ENCODE measurements at regions not wholly inside any gene's neighbourhood (a gene's known extent, or its start where the extent isn't known, plus 50 kb on each side); places are given as distances from the start of the nearest gene placed in this dataset.

DNA sequence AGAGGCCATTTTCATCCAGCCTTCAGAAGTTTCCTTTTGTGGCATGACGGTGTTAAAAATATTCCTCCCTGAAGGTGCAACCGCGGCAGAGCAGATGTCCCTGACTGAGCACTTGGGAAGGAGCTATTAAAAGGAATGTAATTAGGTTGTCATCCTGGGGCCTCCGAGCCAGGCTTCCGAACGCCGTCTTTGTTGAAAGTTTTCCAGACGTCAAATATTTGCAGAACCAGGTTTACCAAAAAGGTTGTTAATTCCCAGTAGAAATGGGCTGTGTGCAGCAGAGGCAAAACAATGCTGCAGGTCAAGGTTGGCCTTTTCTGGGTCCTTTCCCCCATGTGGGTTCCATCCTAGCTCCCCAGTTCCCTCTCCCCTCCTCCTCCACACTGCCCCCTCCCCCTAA, 88.8 kb upstream of the CALM2 start:
- DNase-seq (ENCODE audit: low spot score) = no peak

DNA sequence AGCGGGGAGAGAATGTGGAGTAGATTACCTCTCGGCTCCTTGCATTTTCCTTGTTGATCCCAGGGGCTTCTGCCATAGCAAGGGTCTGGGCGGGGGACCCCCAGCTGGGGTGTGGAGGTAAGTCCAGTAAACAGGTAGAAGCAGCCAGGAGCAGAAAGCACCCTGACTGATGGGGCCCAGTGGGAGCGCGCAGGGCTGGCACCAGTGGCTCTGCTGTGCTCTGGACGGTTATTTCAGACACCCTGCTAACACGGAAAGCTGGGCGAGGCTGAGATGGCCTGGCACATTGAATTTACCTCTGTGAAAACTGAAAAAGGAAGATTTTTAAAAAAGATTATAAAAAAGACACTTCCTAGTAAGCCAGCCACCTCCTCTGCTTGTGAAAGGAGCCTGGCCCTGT, 88.4 kb upstream of the CALM2 start:
- no peak for DNase-seq (ENCODE audit: low spot score)

DNA sequence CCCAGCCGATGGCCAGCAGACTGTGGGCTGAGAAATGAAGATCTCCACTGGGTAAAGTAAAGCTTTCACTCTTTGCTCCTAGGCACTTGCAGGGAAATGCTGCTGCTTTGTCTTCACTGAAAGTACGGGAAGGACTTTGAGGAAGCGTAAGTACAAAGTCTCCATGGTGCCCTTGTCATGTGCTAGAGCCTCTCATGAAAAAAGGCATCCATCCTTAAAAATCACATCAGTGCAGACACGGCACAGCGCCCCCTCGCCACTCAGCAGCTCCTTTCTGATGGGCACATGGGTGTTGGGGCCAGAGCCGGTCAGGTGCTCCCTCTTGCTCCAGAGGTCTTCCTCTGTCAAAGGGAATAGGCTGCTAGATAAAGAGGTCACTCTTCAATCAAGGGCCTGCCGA, 87.8 kb upstream of the CALM2 start:
- no peak for DNase-seq (ENCODE audit: low spot score)

DNA sequence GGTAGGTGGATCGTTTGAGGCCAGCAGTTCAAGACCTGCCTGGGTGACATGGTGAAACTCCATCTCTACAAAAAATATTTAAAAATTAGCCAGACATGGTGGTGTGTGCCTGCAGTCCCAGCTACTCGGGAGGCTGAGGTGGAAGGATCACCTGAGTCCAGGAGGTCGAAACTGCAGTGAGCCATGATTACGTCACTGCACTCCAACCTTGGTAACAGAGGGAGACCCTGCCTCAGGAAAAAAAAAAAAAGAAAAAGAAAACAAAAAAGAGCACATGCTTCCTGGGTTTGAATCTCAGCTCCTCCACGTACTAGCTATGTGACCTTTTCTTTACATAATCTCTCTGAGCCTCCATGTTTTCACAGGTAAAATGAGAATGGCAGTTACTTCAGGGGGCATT, 86.3 kb upstream of the CALM2 start:
- DNase-seq (ENCODE audit: low spot score) = no peak

DNA sequence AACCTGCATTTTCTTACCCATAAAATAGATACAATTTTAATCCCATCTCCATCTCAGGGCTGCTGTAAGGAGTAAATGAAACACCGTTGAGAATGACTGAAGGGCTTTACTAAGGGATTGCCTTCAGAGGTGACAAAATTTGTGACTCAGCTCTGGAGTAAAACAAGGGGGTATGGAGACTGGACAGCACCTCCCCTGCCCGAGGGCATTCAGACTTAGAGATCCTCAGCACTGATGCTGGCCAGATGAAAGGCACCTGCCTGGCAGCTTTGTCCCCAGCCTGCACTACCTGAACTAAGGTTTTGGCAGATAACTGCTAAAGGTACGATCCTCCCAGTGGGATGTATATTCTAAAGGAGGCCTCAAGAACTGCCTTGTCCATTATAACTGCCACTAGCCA, 84.7 kb upstream of the CALM2 start:
- no peak for DNase-seq (ENCODE audit: low spot score)

DNA sequence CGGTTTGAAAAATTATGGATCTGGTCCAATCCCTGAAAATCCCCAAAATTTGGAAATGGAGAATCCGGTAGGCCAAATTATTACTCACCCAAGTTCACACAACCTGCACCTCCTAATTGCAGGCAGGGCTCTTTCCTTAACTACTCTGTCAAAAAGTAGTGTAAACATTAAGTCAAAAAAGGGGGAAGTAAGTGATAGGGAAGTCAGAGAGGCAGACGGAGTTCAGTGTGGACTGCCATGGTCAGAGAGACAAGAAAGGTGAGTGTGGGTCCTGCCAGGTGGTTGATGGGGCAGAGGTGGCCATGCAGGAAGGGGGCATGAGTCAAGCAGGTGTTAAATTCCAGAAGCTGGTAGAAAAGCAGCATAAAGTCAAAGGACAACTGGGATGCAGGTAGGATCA, 83.5 kb upstream of the CALM2 start:
- DNase-seq (ENCODE audit: low spot score) = no peak

DNA sequence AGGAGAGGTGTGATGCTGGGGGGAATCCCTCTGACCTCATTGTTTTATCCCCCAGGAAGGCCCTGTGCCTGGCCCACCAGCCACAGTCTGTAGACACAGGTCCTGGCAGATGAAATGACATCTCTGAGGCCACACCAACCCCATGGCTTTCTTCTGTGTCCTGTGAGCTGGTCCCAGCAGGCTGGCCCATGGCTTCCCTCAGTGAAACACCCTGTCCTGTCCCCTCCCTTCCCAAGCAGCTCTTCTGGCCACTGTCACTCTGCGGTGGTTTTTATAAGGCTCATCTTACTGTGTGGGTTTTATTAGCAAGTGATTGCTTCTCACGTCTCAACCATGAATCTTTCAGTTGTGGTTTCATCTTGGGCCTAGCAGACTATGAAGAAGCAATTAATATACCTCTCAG, 81.6 kb upstream of the CALM2 start:
- no peak for DNase-seq (ENCODE audit: low spot score)

DNA sequence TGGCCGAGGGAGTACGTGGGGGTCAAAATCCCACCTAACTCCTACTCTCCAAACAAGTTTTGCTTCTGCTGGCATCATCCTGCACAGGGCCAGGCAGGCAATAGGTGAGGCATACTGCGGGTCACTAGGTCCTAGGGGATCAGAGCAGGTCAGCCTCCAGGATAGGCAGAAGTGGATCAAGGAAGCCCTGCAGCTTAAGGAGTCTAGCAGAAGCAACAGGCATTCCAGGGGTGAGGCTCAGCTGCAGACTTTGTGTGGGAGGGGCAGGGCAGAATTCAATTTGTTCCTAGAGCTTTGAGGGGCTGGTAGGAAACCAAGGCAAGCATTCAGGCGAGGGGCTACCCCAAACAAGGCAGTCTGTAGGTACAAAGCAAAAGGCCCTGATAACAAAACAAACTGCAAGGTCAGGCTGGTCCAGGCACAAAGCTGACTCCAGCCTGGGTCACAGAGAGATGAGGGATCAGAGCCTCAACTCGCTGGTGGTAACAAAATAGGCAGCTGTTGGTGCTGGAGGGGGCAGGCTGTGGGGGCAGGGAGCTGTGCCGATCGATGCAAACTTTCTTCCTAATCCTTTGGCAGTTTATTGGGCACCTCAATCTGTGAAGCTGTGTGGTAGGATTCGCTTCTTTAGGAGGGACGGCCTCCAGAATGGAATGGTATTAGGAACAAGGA, 80.2 kb upstream of the CALM2 start:
- no peak for DNase-seq (ENCODE audit: low spot score)

DNA sequence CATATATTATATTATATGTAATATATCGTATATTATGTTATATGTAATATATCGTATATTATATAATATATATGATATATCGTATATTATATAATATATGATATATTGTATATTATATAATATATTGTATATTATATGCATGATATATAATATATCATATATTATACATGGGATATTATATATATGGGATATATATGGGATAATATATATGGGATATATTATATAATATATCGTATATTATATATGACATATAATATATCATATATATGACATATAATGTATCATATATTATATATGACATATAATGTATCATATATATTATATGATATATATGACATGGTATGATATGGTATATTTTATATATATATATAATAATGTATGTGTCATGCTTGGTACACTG, 79.5 kb upstream of the CALM2 start:
- no peak for DNase-seq (ENCODE audit: low spot score)

DNA sequence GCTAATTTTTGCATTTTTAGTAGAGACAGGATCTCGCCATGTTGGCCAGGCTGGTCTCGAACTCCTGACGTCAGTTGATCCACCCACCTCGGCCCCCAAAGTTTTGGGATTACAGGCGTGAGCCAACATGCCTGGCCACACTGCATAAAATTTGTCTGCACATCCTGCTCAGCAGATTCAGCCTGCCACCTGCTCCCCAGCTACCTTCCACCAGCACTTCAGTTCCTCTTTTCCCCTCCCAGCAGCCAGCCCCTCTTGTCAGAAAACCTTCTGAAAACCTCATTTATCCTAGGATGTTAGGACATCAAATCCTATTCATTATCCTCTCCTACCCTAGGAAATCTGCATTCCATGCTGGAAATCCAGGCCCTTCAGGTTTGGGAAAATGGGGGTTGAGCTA, 78.2 kb upstream of the CALM2 start:
- no peak for DNase-seq (ENCODE audit: low spot score)

DNA sequence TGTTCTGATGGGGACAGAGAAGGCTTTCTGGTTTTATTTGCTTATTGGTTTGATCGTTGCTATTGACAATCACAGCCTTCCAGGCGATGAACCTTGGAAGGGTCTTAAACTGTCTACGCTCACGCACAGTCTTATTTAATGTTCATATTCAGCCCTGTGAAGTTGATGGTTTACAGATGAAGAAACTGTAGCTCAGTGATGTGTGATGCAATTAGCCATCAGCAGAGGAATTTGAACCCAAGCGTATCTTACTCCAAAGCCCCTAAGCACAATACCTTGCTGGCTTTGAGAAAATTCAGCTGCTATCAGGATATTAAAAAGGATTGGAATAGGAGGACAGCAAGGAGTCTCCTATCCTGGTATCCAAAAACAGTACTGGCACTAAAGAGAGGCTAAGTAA, 77.1 kb upstream of the CALM2 start:
- no peak for DNase-seq (ENCODE audit: low spot score)

DNA sequence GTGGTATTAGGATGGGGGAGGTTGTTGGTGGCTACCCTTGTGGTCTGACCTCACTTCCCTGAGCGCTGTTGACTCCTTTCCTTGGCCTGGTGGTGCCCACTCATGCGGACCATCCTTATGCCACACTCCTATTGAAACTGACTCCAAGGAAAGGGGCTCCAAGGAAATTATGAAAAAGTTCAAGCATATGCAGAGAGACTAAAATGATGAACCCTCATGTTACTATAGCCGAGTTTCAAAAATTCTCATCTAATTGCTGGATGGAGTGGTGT, 75.0 kb upstream of the CALM2 start:
- DNase-seq (ENCODE audit: low spot score) = no peak

DNA sequence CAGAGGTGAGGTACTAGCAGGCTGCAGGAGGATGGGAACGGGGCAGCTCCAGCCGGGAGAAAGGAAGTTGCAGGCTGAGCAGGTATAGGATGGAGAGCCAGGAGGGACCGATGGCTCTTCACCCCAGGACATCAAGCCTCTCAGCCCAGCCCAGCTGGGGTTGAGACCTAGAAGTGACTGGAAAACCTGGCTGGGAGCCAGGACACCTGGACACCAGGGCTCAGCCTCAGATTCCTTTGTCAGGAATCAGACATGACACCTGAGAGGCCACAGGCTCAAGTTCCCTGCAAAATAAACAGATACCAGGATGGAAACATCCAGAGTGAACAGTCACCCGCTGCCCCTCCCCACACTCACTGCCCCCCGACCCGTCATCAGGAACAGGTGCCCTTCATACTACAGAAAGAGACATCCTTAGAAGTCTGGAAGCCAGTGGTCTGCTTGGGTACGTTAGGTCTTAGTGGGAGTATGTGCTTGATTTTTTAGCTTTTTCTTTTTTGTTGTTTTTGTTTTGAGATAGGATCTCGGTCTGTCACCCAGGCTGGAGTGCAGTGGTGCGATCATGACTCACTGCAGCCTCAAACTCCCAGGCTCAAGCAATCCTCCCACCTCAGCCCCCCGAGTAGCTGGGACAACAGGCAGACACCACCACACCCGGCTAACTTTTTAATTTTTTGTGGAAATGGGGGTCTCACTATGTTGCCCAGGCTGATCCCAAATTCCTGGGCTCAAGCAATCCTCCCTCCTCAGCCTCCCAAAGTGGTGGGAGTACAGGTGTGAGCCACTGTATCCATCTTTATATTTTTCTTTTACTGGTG, 74.5 kb upstream of the CALM2 start:
- DNase-seq (ENCODE audit: low spot score) = no peak

DNA sequence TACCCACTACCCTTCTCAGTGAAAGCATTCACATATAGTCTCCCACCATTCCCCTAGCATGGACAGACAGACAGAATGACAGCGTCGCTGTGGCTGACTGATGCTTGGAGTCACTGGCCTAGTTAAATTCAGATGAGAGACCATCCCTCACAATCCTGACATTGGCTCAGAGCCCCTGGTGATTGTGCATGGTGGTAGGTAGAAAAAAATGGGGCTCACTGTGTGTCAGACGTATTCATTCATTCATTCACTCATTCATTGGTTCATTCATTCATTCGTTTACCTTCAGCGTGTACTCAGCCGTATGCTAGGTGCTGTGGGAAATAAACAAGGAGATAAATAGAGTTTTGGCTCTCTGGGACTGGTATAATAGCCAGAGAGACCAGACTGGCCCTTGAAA, 73.6 kb upstream of the CALM2 start:
- DNase-seq (ENCODE audit: low spot score) = no peak

DNA sequence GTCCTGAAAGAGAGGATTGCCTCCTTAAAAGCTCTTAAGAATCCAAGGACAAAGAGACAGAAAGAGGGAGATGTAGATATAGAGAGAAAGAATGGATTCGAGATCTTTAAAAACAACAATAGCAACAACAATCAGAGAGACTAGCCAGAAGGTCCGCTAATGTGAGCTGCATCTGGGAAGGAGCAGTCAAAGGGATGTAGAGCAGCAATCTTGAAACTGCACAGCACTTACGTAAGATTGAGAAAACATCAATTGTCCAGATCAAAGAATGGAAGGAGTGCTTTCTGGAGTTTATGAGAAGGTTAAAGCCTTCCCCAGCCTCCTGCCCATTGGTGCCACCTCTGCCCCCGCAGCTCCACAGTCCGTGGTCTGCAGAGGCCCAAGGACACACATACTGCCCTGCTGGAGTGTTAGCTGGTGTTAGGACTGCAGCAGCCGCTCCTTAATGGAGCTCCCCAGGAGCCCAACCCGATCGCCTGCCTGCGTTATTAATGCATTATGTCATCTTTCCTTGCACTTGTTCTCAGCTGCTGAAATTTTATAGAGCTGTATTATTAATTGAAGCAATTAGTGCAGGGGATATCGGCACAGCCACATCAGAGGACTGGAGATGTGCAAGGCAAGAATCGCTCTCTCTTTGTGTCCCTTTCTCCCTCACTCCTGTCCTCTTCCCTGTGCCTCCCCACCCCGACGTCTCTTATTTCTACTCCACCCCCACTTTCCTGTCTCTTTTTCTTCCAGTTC, 73.0 kb upstream of the CALM2 start:
- no peak for DNase-seq (ENCODE audit: low spot score)

DNA sequence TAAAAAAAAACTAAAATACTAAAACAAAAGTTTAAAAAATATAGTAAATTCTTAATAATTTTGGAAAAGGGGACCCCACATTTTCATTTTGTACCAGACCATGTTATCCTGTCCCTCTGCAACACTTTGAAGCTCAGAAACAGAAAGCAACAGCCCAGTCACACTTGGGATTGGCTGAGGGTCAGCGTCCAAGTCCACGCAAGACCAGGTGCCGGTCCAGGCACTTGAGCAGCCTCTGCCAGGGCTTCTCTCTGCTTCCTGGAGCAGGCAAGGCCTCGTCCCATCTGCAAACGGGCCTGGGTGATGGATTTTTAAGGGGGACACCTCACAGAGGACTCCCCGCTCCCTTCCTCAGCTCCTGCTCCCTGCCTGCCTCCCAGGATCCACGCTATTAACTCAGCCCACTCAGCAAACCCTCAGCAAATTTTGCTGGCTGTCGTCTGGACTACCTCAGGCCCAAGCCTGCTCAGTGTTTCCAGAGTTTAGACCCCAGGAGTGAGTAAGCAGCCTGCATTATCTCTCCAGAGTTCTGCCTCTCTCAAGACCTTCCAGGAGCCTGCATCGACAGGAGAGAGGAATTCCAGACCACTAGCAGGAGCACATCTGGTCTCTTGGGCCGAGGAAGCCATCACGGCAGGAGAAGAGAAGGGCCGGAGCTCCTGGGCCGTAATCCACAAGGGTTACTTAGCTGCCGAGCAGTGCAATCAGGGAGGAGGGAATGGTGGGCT, 67.4 kb upstream of the CALM2 start:
- peak; percentile 16 for DNase-seq (ENCODE audit: low spot score)

DNA sequence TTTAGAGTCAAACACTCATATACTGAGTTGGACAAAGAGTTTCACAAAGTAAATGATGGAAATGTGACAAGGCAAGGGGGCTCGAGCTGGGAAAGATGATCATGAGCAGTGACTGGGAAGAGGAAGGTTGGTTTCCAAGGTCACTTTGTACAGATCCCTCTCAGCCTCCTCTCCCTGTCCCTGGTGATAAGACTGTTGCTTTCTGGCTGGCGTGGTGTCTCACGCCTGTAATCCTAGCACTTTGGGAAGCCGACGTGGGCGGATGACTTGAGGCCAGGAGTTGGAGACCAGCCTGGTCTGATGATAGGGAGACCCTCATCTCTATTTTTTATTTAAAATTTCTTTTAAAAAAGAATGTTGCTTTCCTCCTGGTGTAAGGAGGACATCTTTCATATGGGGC, 65.4 kb upstream of the CALM2 start:
- no peak for DNase-seq (ENCODE audit: low spot score)

DNA sequence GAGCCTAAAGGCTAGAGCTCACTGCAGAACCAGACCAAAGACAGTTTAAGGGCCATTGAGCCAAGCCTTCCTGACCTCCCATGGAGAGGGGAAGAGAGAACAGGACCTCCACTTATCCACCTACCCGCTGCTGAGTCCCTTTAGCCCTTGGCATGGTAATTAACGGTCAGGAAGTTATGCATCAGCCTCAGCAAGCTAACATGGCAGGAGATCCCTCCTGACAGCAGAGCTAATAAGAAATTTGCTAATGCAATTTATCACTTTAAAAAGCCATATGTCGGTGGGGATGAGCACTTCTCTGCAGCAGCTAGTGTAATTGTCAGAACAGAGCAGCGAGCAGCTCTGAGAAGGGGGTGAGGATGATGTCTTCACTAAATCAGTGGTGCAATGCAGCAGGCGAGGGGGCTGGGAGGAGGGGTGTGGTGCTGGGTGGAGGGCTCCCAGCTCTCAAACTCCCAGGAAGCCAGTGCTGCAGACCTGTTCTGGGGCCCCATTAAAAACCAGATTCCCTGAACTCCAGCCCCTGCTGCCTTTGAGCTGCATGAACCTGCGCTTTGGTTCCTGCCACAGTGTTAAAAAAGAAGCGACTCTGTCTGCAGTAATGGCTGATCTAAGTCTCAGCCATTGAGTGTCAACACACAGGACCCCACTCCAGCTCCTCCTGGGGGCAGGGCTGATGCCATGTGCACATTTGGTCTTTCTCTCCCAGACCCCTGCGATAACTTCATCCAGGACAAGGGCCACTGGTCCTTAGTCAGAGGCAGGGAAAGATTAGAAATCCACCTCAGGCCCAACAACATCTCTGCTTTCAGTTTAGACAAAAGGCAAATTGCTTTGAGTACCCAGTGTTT, 63.0 kb upstream of the CALM2 start:
- DNase-seq (ENCODE audit: low spot score) = no peak

DNA sequence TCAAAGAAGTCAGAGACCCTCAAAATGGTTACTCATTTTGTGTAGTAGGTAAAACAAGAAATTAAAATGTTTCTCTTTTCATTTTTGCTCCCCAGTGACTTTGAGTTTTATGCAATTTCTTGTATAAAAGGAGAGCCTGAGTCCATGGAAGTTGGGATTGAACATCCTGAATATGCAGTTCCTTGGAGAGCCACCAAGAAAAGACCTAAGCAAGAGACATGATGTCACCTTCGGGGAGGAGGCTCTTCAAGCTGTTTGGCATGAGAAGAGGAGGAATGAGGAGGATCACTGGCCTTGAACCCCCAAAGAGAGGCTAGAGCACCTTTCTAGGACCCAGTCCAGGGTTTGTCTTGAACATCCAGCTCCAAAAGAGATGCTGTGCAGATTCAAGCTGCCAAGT, 62.3 kb upstream of the CALM2 start:
- DNase-seq (ENCODE audit: low spot score) = no peak

DNA sequence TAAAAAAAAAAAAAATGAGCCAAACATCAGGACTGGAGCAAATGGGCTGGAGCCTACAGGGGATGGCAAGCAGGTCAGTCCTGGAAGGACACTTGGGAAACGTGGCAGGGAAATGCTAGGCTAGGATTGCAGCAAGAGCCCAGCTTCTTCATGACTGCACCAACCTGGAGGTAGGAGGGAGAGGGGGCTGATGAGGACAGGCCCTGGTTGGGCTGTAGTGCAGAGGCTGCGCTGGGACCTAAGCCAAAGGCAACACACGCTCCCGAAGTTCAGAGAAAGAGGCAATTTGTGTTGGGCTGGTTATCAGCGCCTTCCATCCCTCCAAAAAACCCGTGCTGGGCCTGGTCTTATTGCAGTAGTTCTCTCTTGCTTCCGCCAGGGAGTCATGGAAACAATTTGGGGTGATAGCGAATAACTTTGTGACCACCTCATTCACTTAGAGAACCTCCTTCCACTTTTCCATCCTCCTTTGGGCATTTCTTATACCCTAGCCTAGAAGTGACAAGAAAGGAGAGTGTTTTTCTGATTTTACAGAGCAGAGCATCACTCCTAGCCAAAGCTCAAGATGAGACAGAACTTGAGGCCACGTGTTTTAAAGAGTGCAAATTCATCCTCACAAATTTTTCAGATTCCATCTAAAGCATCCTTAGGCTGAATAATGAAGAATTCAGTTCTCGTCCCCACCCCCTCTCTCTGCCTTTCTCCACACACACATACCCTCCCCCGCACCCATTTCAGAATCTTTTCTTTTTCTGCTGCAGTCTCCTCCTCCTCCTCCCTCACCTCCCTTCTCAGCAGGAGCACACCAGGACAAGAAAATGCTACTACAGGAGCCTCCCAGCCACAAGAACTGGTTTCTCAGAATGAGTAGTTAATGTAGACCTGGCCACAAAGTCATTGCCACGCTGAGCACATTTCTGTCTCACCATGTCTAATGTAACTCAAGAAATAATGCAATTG, 61.3 kb upstream of the CALM2 start:
- DNase-seq (ENCODE audit: low spot score) = no peak

Data from mucosa of gallbladder (tissue), 1 donor.